K562 (cell line): ENCODE measurements at regions not wholly inside any gene's neighbourhood (a gene's known extent, or its start where the extent isn't known, plus 50 kb on each side); places are given as distances from the start of the nearest gene placed in this dataset.

ENCODE experiments used
- ATAC-seq: fragments of 200-7000 bp; cut with Tn5 transposase; 3 replicates; pipeline ENCODE4 v1.9.1; 2020; ENCODE audit warnings: moderate library complexity
- BruUV-seq: library from RNA; stranded (reverse); fragments of 400-500 nt; replicated peaks from 2 replicates; lab custom pipeline; 2021; lab: Mats Ljungman, UMichigan
- CTCF ChIA-PET: fragments of 300-600 bp; formaldehyde crosslinking; extraction: SDS; loops from one replicate; lab custom pipeline; 2021; ENCODE audit warnings: low intra/inter-chr PET ratio; lab: Yijun Ruan, JAX
- POLR2A ChIA-PET: fragments of 300-600, 350-650 bp; sonication (Branson Sonifier 250); formaldehyde crosslinking; extraction: SDS; loops from one replicate; lab custom pipeline; 2021; ENCODE audit warnings: antibody characterized with exemption, inconsistent platforms; lab: Yijun Ruan, JAX
- DNase-seq, 4 experiments: peaks; one replicate each; pipeline versions ENCODE4 v3.0.0 to v3.0.0-alpha.2; 2011 to 2018; ENCODE audit warnings: low spot score in 3 of 4, mixed read lengths in 3 of 4; ENCODE audit errors: extremely low read depth in 1 of 4
- FAIRE-seq: peaks from 2 replicates; lab custom pipeline; 2011; peaks lifted over from hg19 to GRCh38; lab: Jason Lieb, UNC
- H2AFZ ChIP-seq: 2 replicates; pipeline ENCODE4 v1.6.0; 2011; ENCODE audit warnings: low read depth, low read length, control low read depth, inconsistent platforms
- H3K27ac ChIP-seq: fragments of 200-600 bp; 3 replicates; pipeline ENCODE4 v1.8.0; 2011; ENCODE audit warnings: low read depth, mild to moderate bottlenecking, control low read depth, inconsistent platforms, low read length, moderate library complexity, mixed read lengths; ENCODE audit errors: extremely low read depth
- H3K27me3 ChIP-seq, 2 experiments: fragments of 300-600 bp in 1 of 2; 2 replicates in 1 of 2; 3 replicates in 1 of 2; pipeline versions ENCODE4 v1.6.0 to v1.8.0; 2011; ENCODE audit warnings: inconsistent platforms in 2 of 2, low read length in 2 of 2, mild to moderate bottlenecking in 1 of 2, mixed read lengths in 1 of 2, moderate library complexity in 1 of 2; ENCODE audit not compliant: control insufficient read depth in 2 of 2, insufficient read depth in 2 of 2
- H3K36me3 ChIP-seq: fragments of 300-600 bp; 3 replicates; pipeline ENCODE4 v1.8.0; 2011; ENCODE audit warnings: mild to moderate bottlenecking, low read length, inconsistent platforms; ENCODE audit not compliant: control insufficient read depth, insufficient read depth
- H3K4me1 ChIP-seq, 2 experiments: fragments of 200-600 bp in 1 of 2; replicated peaks in 1 of 2; 2 replicates in 1 of 2; 3 replicates in 1 of 2; pipeline versions ENCODE4 v1.5.1 to v1.8.0; 2011; ENCODE audit warnings: inconsistent platforms in 2 of 2, low read length in 2 of 2, mild to moderate bottlenecking in 1 of 2, mixed read lengths in 1 of 2, moderate library complexity in 1 of 2; ENCODE audit not compliant: control insufficient read depth in 2 of 2, insufficient read depth in 2 of 2
- H3K4me2 ChIP-seq: 2 replicates; pipeline ENCODE4 v1.6.1; 2011; ENCODE audit warnings: low read length, control low read depth, inconsistent platforms, mixed read lengths; ENCODE audit not compliant: insufficient read depth
- H3K4me3 ChIP-seq: fragments of 200-600 bp; sonication (generic), shearing (Covaris generic); 2 replicates; pipeline ENCODE4 v1.5.1; 2016; ENCODE audit warnings: control low read depth, inconsistent platforms
- H3K79me2 ChIP-seq: fragments of 200-600 bp; 3 replicates; pipeline ENCODE4 v1.8.0; 2011; ENCODE audit warnings: low read length, inconsistent platforms; ENCODE audit not compliant: control insufficient read depth, insufficient read depth
- H3K9ac ChIP-seq, 2 experiments: 2 replicates each; pipeline versions ENCODE4 v1.6.0 to v1.6.1; 2011; ENCODE audit warnings: low read depth in 2 of 2, low read length in 2 of 2, control low read depth in 1 of 2, inconsistent platforms in 1 of 2, mild to moderate bottlenecking in 1 of 2, mixed read lengths in 1 of 2; ENCODE audit not compliant: insufficient read depth in 1 of 2
- H3K9me1 ChIP-seq: one replicate; pipeline ENCODE4 v1.6.0; 2011; ENCODE audit warnings: inconsistent platforms, mild to moderate bottlenecking, low read length, moderate library complexity; ENCODE audit not compliant: control insufficient read depth, insufficient read depth
- H3K9me3 ChIP-seq: replicated peaks from 2 replicates; pipeline ENCODE4 v1.5.1; 2011; ENCODE audit warnings: low read depth, low read length, inconsistent platforms; ENCODE audit not compliant: control insufficient read depth, insufficient read depth
- H4K20me1 ChIP-seq: replicated peaks from 2 replicates; pipeline ENCODE4 v1.6.1; 2011; ENCODE audit warnings: low read length, inconsistent platforms, mixed read lengths; ENCODE audit not compliant: control insufficient read depth, insufficient read depth
- BRF1 ChIP-seq: IDR thresholded peaks from 3 replicates; pipeline ENCODE4 v1.6.1; 2011; ENCODE audit warnings: borderline replicate concordance, mild to moderate bottlenecking; ENCODE audit not compliant: insufficient read length; ENCODE audit errors: extremely low read depth
- CAMTA2 ChIP-seq: fragments of 250-450 bp; sonication (Bioruptor Pico); conservative IDR thresholded peaks from 2 replicates; pipeline ENCODE4 v1.5.1; 2022
- CBX8 ChIP-seq: fragments of 200-600 bp; sonication (generic); IDR thresholded peaks from 2 replicates; pipeline ENCODE4 v1.6.1; 2012; ENCODE audit warnings: borderline replicate concordance, mixed run types, low read depth, mild to moderate bottlenecking, moderate library complexity, mixed read lengths, low read length, control low read depth, inconsistent platforms; ENCODE audit not compliant: poor library complexity, severe bottlenecking; ENCODE audit errors: extremely low read depth
- HNRNPLL ChIP-seq: fragments of 200-400 bp; formaldehyde crosslinking; IDR thresholded peaks from 2 replicates; pipeline ENCODE4 v1.6.1; 2017; ENCODE audit warnings: low read length, low read depth, mild to moderate bottlenecking; ENCODE audit not compliant: poor library complexity, severe bottlenecking
- NR0B1 ChIP-seq: fragments of 450-650 bp; IDR thresholded peaks from one replicate; pipeline ENCODE4 v1.6.1; 2018; ENCODE audit warnings: mild to moderate bottlenecking, moderate library complexity; ENCODE audit not compliant: partially characterized antibody
- PHB ChIP-seq: fragments of 250-450 bp; sonication (Bioruptor Pico); IDR thresholded peaks from 2 replicates; pipeline ENCODE4 v1.5.0; 2021
- POLR2A ChIP-seq: fragments of 450-650 bp; conservative IDR thresholded peaks from 2 replicates; pipeline ENCODE4 v1.6.1; 2016
- TOE1 ChIP-seq, 2 experiments: fragments of 450-650 bp in 1 of 2; sonication (generic) in 1 of 2; formaldehyde crosslinking in 1 of 2; IDR thresholded peaks; 2 replicates each; pipeline versions ENCODE4 v1.7.1 to v1.8.0; 2016 to 2022; ENCODE audit warnings: borderline replicate concordance in 2 of 2, mild to moderate bottlenecking in 2 of 2, antibody characterized with exemption in 1 of 2, inconsistent platforms in 1 of 2, low read depth in 1 of 2, missing genetic modification reagents in 1 of 2, moderate library complexity in 1 of 2
- ZNF174 ChIP-seq: fragments of 250-450 bp; sonication (Bioruptor Pico); IDR thresholded peaks from 2 replicates; pipeline ENCODE4 v1.4.0; 2020; ENCODE audit warnings: mild to moderate bottlenecking
- WGBS: fragments of 100-300 bp; shearing (Covaris generic); methylation state at CpG from one replicate; pipeline ENCODE4 v1.1.6; 2016; ENCODE audit warnings: low coverage, mixed read lengths; ENCODE audit not compliant: insufficient coverage; ENCODE audit errors: missing lambda C conversion rate; 5-methylcytosine and 5-hydroxymethylcytosine counted together
- in situ Hi-C: fragments of 300-500 bp; cut with MboI; formaldehyde crosslinking; loops from 4 replicates; pipeline ENCODE4 v1.15.0; 2018; ENCODE audit warnings: inconsistent platforms, mixed read lengths
- intact Hi-C: fragments of 100-400 bp; cut with micrococcal nuclease; formaldehyde crosslinking; loops from 2 replicates; pipeline ENCODE4 v1.14.2; 2022

- TF ChIP-seq NR0B1 (no peak), CBX8 (no peak), CAMTA2 (no peak), HNRNPLL (no peak), BRF1 (no peak), ZNF174 (no peak), PHB (CRISPR knock-in tag) (no peak)
- TF ChIP-seq, all 486 proteins: peak for 0
Observed at GRCh38 chr16:87231295-87231694, 85.9 kb downstream of the C16orf95 start (continued).

GRCh38 chr16:87231911-87232310 lies 85.3 kb downstream of the C16orf95 start:
- no peak for DNase-seq
- peaks cover 0 to 4% of the 10 kb centered on the region in 2 experiments; a peak in 1 of 5 replicates for H3K4me1 ChIP-seq
- H3K27me3 ChIP-seq: peaks cover 3 to 41% of the 10 kb centered on the region in 2 experiments; a peak in 4 of 5 replicates
- H3K79me2 ChIP-seq: no peaks in the 10 kb centered on the region
- POLR2A ChIA-PET: interaction anchor here (1.1 kb wide), 1 partner anchor 29 kb away, joined by 4 read pairs; no protein-coding TSS in a partner anchor
- no peaks in the 10 kb centered on the region for H3K36me3 ChIP-seq
- no peak overlapping the region for H3K27ac ChIP-seq
- no peak overlapping the region for H3K9ac ChIP-seq
- no peak for FAIRE-seq
- H3K9me3 ChIP-seq: no peaks in the 10 kb centered on the region; the same call in 1 of the 2 replicates
- no peaks in the 10 kb centered on the region for H3K9me1 ChIP-seq
- 5% methylated on average over 1 of the region's 1 CpG for WGBS
- intact Hi-C loops (no loop called here), in situ Hi-C loops (no loop called here)
- ATAC-seq: no peak
- H3K4me2 ChIP-seq: no peak overlapping the region
- CTCF ChIA-PET: no interaction called here
- no peak overlapping the region for H3K4me3 ChIP-seq
- H4K20me1 ChIP-seq: peaks cover 5% of the 10 kb centered on the region
- no TSS peak for BruUV-seq
- TF ChIP-seq POLR2A: no peak
- no peak for TF ChIP-seq TOE1 (IDR thresholded peaks at IDR 0.05; ENCODE audit: borderline replicate concordance)
- no peak for TF ChIP-seq TOE1 (CRISPR knock-in tag; IDR thresholded peaks at IDR 0.05; ENCODE audit: borderline replicate concordance, low read depth)
- no peak overlapping the region for H2AFZ ChIP-seq
